GM23338 (cell line): ENCODE measurements at regions not wholly inside any gene's neighbourhood (a gene's known extent, or its start where the extent isn't known, plus 50 kb on each side); places are given as distances from the start of the nearest gene placed in this dataset.

ENCODE experiments used
- ATAC-seq: fragments of 200-7000 bp; cut with Tn5 transposase; 3 replicates; pipeline ENCODE4 v1.9.1; 2020
- DNase-seq: peaks from one replicate; pipeline ENCODE4 v3.0.0-alpha.2; 2015; ENCODE audit warnings: low spot score
- H2AFZ ChIP-seq: fragments of 200-600 bp; sonication (generic); 2 replicates; pipeline ENCODE4 v1.8.0; 2016; ENCODE audit warnings: antibody characterized with exemption, mild to moderate bottlenecking, moderate library complexity
- H3F3A ChIP-seq: fragments of 200-600 bp; sonication (generic); replicated peaks from 2 replicates; pipeline ENCODE4 v1.8.0; 2017; ENCODE audit warnings: antibody characterized with exemption, mixed run types, low read depth
- H3K27ac ChIP-seq: fragments of 200-600 bp; sonication (generic); 2 replicates; pipeline ENCODE4 v1.6.1; 2016; ENCODE audit warnings: low read depth
- H3K27me3 ChIP-seq: fragments of 200-600 bp; sonication (generic); 2 replicates; pipeline ENCODE4 v1.8.0; 2016; ENCODE audit warnings: mild to moderate bottlenecking, mixed run types, moderate library complexity; ENCODE audit not compliant: insufficient read depth
- H3K36me3 ChIP-seq: fragments of 200-600 bp; sonication (generic); 2 replicates; pipeline ENCODE4 v1.8.0; 2016; ENCODE audit warnings: mild to moderate bottlenecking; ENCODE audit not compliant: insufficient read depth
- H3K4me1 ChIP-seq: fragments of 200-600 bp; sonication (generic); 2 replicates; pipeline ENCODE4 v1.8.0; 2016; ENCODE audit warnings: mild to moderate bottlenecking, moderate library complexity; ENCODE audit not compliant: insufficient read depth
- H3K4me2 ChIP-seq: fragments of 200-600 bp; sonication (generic); 2 replicates; pipeline ENCODE4 v1.7.1; 2017; ENCODE audit warnings: mixed run types
- H3K4me3 ChIP-seq: fragments of 200-600 bp; sonication (generic); 2 replicates; pipeline ENCODE4 v1.6.1; 2016; ENCODE audit warnings: mixed run types
- H3K79me2 ChIP-seq: fragments of 200-600 bp; sonication (generic); replicated peaks from 2 replicates; pipeline ENCODE4 v1.8.0; 2017; ENCODE audit warnings: mild to moderate bottlenecking; ENCODE audit not compliant: insufficient read depth
- H3K9me2 ChIP-seq: fragments of 200-600 bp; sonication (generic); 2 replicates; pipeline ENCODE4 v1.8.0; 2017; ENCODE audit not compliant: insufficient read depth
- H4K20me1 ChIP-seq: fragments of 200-600 bp; sonication (generic); replicated peaks from 2 replicates; pipeline ENCODE4 v1.8.0; 2017; ENCODE audit warnings: mild to moderate bottlenecking; ENCODE audit not compliant: insufficient read depth
- H3K27ac Mint-ChIP-seq: 2 replicates; pipeline ENCODE4 v1.8.0; 2020; ENCODE audit warnings: inconsistent platforms, mild to moderate bottlenecking, moderate library complexity, mixed read lengths
- H3K27me3 Mint-ChIP-seq: 3 replicates; pipeline ENCODE4 v1.8.0; 2022; ENCODE audit warnings: low read depth, mild to moderate bottlenecking, moderate library complexity, mixed read lengths, inconsistent platforms; ENCODE audit not compliant: insufficient read depth, poor library complexity
- H3K36me3 Mint-ChIP-seq: 3 replicates; pipeline ENCODE4 v1.8.0; 2021; ENCODE audit warnings: low read depth, mild to moderate bottlenecking, inconsistent platforms, moderate library complexity, mixed read lengths
- H3K4me1 Mint-ChIP-seq: 3 replicates; pipeline ENCODE4 v1.8.0; 2020; ENCODE audit warnings: mild to moderate bottlenecking, inconsistent platforms, mixed read lengths
- H3K4me3 Mint-ChIP-seq: 3 replicates; pipeline ENCODE4 v1.8.0; 2021; ENCODE audit warnings: moderate library complexity, mild to moderate bottlenecking, inconsistent platforms, mixed read lengths
- H3K9me3 Mint-ChIP-seq: 3 replicates; pipeline ENCODE4 v1.8.0; 2020; ENCODE audit warnings: moderate library complexity, mild to moderate bottlenecking, inconsistent platforms, mixed read lengths
- CREB1 ChIP-seq: fragments of 250-450 bp; sonication (Bioruptor Pico); IDR thresholded peaks from 2 replicates; pipeline ENCODE4 v1.5.0; 2020; ENCODE audit warnings: low read depth, mild to moderate bottlenecking, moderate library complexity
- EZH2 ChIP-seq: fragments of 200-600 bp; sonication (generic); IDR thresholded peaks from one replicate; pipeline ENCODE4 v1.8.0; 2017; ENCODE audit warnings: antibody characterized with exemption, mild to moderate bottlenecking, low read depth; ENCODE audit not compliant: unreplicated experiment
- EZH2phosphoT487 ChIP-seq: fragments of 200-600 bp; sonication (generic); IDR thresholded peaks from one replicate; pipeline ENCODE4 v1.8.1; 2018; ENCODE audit warnings: antibody characterized with exemption; ENCODE audit not compliant: unreplicated experiment
- POLR2AphosphoS5 ChIP-seq: IDR thresholded peaks from 2 replicates; pipeline ENCODE4 v1.6.1; 2016; ENCODE audit warnings: antibody characterized with exemption, low read depth
- ZNF114 ChIP-seq: fragments of 250-450 bp; sonication (Bioruptor Pico); IDR thresholded peaks from 2 replicates; pipeline ENCODE4 v1.5.0; 2020; ENCODE audit warnings: mild to moderate bottlenecking, moderate library complexity
- ZNF331 ChIP-seq: fragments of 250-450 bp; sonication (Bioruptor Pico); IDR thresholded peaks from 2 replicates; pipeline ENCODE4 v1.5.0; 2020; ENCODE audit warnings: low read depth, mild to moderate bottlenecking, moderate library complexity
- TF ChIP-seq, protein P1 (sequence below), 2 experiments: fragments of 200-600 bp in 1 of 2; sonication (generic) in 1 of 2; conservative IDR thresholded peaks; 2 replicates each; pipeline versions ENCODE4 v1.5.1 to v1.6.1; 2016 to 2017; ENCODE audit warnings: antibody characterized with exemption in 2 of 2, low read depth in 2 of 2, mild to moderate bottlenecking in 2 of 2, moderate library complexity in 1 of 2
- TF ChIP-seq, protein P2 (sequence below): fragments of 250-450 bp; sonication (Bioruptor Pico); IDR thresholded peaks from 2 replicates; pipeline ENCODE4 v1.5.0; 2020; ENCODE audit warnings: mild to moderate bottlenecking, moderate library complexity
- TF ChIP-seq, protein P3 (sequence below): IDR thresholded peaks from 2 replicates; pipeline ENCODE4 v1.6.1; 2016; ENCODE audit warnings: antibody characterized with exemption
- TF ChIP-seq, protein P4 (sequence below): IDR thresholded peaks from one replicate; pipeline ENCODE4 v1.6.1; 2018; ENCODE audit warnings: antibody characterized with exemption; ENCODE audit not compliant: unreplicated experiment

DNA sequence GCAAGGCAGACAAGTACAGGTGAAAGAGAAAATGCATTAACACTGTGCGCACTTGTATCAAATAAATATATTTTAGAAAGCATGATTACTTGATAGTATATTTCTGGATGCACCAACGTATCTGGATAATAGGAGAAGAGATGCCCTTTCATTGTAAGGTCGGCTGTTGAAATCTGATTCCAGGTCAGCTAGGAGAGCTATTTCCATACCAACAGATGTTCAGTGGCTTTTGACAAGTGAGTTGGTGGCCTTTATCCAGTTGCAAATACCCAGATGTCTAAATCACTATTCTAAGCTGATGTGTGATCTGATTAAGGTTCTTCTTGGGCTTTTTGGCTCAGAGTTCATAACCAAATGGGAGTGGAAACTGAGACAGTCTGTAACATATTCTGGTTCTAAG, 128.2 kb upstream of the TBCA start:
- Histone ChIP-seq H3K27ac (no peak overlapping the region), H3K79me2 (no peaks in the 10 kb centered on the region), H3K36me3 (no peaks in the 10 kb centered on the region), H3K4me2 (0 out of 2 replicates have a peak overlapping the region, but pooled peaks have one; percentile 20), H3K27me3 (no peaks in the 10 kb centered on the region), H2AFZ (no peak overlapping the region), H3K4me1 (peaks cover 7% of the 10 kb centered on the region; the same call in 1 of the 2 replicates), H4K20me1 (no peaks in the 10 kb centered on the region), H3K9me2 (no peaks in the 10 kb centered on the region), H3K4me3 (no peak overlapping the region), H3F3A (no peaks in the 10 kb centered on the region)
- TF ChIP-seq ZNF331 (CRISPR knock-in tag) (no peak), POLR2AphosphoS5 (no peak), CREB1 (no peak), EZH2 (no peak), ZNF114 (no peak)
- TF ChIP-seq, protein P1, sequence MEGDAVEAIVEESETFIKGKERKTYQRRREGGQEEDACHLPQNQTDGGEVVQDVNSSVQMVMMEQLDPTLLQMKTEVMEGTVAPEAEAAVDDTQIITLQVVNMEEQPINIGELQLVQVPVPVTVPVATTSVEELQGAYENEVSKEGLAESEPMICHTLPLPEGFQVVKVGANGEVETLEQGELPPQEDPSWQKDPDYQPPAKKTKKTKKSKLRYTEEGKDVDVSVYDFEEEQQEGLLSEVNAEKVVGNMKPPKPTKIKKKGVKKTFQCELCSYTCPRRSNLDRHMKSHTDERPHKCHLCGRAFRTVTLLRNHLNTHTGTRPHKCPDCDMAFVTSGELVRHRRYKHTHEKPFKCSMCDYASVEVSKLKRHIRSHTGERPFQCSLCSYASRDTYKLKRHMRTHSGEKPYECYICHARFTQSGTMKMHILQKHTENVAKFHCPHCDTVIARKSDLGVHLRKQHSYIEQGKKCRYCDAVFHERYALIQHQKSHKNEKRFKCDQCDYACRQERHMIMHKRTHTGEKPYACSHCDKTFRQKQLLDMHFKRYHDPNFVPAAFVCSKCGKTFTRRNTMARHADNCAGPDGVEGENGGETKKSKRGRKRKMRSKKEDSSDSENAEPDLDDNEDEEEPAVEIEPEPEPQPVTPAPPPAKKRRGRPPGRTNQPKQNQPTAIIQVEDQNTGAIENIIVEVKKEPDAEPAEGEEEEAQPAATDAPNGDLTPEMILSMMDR (conservative IDR thresholded peaks at IDR 0.05; ENCODE audit: low read depth in 2 of 2), result no peak
- ATAC-seq (no peak), DNase-seq (no peak)
- no peak overlapping the region for H3K4me3 Mint-ChIP-seq
- H3K27ac Mint-ChIP-seq, result no peak overlapping the region
- H3K27me3 Mint-ChIP-seq, result peaks cover 4% of the 10 kb centered on the region
- no peaks in the 10 kb centered on the region for H3K9me3 Mint-ChIP-seq
- peaks cover 9% of the 10 kb centered on the region; the same call in 2 of the 3 replicates for H3K4me1 Mint-ChIP-seq
- no peaks in the 10 kb centered on the region for H3K36me3 Mint-ChIP-seq

DNA sequence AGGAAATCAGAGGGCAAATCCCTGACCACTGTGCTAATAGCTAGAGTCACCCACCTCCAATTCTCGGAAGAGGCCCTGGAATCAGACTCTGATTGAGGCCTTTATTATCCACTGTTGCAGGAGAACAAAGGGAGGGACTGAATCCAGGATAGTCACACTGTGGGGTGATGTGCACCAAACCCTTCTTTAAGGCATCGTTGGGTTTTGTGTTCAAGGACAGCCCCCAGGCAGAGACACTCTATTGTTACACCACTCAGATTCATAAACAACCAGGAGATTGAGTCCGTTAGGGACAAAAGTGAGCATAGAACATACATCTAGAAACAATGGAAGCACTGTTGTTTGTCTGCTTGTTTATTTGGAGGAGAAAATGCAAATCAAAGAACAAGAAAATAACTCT, 124.6 kb upstream of the TBCA start:
- H3K4me3 ChIP-seq, result no peak overlapping the region
- no peaks in the 10 kb centered on the region for H3K79me2 ChIP-seq
- no peak overlapping the region for H3K27ac Mint-ChIP-seq
- no peak overlapping the region for H3K4me2 ChIP-seq
- H2AFZ ChIP-seq, result peak overlapping the region; percentile 64
- H3K27me3 ChIP-seq, result no peaks in the 10 kb centered on the region
- DNase-seq, result no peak
- no peak overlapping the region for H3K4me3 Mint-ChIP-seq
- H3K9me2 ChIP-seq, result no peaks in the 10 kb centered on the region
- no peak overlapping the region for H3K27ac ChIP-seq
- H3K9me3 Mint-ChIP-seq, result no peaks in the 10 kb centered on the region
- H3K36me3 ChIP-seq, result no peaks in the 10 kb centered on the region
- H3F3A ChIP-seq, result no peaks in the 10 kb centered on the region
- no peaks in the 10 kb centered on the region for H4K20me1 ChIP-seq
- H3K4me1 ChIP-seq, result peaks cover 7% of the 10 kb centered on the region; the same call in 1 of the 2 replicates
- H3K27me3 Mint-ChIP-seq, result peaks cover 4% of the 10 kb centered on the region
- H3K4me1 Mint-ChIP-seq, result peaks cover 9% of the 10 kb centered on the region; the same call in 2 of the 3 replicates
- ATAC-seq, result no peak
- no peaks in the 10 kb centered on the region for H3K36me3 Mint-ChIP-seq
- no peak for TF ChIP-seq EZH2phosphoT487
- TF ChIP-seq, protein P2, sequence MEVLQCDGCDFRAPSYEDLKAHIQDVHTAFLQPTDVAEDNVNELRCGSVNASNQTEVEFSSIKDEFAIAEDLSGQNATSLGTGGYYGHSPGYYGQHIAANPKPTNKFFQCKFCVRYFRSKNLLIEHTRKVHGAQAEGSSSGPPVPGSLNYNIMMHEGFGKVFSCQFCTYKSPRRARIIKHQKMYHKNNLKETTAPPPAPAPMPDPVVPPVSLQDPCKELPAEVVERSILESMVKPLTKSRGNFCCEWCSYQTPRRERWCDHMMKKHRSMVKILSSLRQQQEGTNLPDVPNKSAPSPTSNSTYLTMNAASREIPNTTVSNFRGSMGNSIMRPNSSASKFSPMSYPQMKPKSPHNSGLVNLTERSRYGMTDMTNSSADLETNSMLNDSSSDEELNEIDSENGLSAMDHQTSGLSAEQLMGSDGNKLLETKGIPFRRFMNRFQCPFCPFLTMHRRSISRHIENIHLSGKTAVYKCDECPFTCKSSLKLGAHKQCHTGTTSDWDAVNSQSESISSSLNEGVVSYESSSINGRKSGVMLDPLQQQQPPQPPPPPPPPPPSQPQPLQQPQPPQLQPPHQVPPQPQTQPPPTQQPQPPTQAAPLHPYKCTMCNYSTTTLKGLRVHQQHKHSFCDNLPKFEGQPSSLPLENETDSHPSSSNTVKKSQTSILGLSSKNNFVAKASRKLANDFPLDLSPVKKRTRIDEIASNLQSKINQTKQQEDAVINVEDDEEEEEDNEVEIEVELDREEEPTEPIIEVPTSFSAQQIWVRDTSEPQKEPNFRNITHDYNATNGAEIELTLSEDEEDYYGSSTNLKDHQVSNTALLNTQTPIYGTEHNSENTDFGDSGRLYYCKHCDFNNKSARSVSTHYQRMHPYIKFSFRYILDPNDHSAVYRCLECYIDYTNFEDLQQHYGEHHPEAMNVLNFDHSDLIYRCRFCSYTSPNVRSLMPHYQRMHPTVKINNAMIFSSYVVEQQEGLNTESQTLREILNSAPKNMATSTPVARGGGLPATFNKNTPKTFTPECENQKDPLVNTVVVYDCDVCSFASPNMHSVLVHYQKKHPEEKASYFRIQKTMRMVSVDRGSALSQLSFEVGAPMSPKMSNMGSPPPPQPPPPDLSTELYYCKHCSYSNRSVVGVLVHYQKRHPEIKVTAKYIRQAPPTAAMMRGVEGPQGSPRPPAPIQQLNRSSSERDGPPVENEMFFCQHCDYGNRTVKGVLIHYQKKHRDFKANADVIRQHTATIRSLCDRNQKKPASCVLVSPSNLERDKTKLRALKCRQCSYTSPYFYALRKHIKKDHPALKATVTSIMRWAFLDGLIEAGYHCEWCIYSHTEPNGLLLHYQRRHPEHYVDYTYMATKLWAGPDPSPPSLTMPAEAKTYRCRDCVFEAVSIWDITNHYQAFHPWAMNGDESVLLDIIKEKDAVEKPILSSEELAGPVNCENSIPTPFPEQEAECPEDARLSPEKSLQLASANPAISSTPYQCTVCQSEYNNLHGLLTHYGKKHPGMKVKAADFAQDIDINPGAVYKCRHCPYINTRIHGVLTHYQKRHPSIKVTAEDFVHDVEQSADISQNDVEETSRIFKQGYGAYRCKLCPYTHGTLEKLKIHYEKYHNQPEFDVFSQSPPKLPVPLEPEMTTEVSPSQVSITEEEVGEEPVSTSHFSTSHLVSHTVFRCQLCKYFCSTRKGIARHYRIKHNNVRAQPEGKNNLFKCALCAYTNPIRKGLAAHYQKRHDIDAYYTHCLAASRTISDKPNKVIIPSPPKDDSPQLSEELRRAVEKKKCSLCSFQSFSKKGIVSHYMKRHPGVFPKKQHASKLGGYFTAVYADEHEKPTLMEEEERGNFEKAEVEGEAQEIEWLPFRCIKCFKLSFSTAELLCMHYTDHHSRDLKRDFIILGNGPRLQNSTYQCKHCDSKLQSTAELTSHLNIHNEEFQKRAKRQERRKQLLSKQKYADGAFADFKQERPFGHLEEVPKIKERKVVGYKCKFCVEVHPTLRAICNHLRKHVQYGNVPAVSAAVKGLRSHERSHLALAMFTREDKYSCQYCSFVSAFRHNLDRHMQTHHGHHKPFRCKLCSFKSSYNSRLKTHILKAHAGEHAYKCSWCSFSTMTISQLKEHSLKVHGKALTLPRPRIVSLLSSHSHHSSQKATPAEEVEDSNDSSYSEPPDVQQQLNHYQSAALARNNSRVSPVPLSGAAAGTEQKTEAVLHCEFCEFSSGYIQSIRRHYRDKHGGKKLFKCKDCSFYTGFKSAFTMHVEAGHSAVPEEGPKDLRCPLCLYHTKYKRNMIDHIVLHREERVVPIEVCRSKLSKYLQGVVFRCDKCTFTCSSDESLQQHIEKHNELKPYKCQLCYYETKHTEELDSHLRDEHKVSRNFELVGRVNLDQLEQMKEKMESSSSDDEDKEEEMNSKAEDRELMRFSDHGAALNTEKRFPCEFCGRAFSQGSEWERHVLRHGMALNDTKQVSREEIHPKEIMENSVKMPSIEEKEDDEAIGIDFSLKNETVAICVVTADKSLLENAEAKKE, result no peak
- TF ChIP-seq ZNF114, result no peak
- TF ChIP-seq, protein P3, sequence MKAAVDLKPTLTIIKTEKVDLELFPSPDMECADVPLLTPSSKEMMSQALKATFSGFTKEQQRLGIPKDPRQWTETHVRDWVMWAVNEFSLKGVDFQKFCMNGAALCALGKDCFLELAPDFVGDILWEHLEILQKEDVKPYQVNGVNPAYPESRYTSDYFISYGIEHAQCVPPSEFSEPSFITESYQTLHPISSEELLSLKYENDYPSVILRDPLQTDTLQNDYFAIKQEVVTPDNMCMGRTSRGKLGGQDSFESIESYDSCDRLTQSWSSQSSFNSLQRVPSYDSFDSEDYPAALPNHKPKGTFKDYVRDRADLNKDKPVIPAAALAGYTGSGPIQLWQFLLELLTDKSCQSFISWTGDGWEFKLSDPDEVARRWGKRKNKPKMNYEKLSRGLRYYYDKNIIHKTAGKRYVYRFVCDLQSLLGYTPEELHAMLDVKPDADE, result no peak
- TF ChIP-seq ZNF331 (CRISPR knock-in tag), result no peak
- TF ChIP-seq, protein P4, sequence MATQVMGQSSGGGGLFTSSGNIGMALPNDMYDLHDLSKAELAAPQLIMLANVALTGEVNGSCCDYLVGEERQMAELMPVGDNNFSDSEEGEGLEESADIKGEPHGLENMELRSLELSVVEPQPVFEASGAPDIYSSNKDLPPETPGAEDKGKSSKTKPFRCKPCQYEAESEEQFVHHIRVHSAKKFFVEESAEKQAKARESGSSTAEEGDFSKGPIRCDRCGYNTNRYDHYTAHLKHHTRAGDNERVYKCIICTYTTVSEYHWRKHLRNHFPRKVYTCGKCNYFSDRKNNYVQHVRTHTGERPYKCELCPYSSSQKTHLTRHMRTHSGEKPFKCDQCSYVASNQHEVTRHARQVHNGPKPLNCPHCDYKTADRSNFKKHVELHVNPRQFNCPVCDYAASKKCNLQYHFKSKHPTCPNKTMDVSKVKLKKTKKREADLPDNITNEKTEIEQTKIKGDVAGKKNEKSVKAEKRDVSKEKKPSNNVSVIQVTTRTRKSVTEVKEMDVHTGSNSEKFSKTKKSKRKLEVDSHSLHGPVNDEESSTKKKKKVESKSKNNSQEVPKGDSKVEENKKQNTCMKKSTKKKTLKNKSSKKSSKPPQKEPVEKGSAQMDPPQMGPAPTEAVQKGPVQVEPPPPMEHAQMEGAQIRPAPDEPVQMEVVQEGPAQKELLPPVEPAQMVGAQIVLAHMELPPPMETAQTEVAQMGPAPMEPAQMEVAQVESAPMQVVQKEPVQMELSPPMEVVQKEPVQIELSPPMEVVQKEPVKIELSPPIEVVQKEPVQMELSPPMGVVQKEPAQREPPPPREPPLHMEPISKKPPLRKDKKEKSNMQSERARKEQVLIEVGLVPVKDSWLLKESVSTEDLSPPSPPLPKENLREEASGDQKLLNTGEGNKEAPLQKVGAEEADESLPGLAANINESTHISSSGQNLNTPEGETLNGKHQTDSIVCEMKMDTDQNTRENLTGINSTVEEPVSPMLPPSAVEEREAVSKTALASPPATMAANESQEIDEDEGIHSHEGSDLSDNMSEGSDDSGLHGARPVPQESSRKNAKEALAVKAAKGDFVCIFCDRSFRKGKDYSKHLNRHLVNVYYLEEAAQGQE, result no peak
